Retinal pigment epithelial cell (primary cell): ENCODE measurements at regions not wholly inside any gene's neighbourhood (a gene's known extent, or its start where the extent isn't known, plus 50 kb on each side); places are given as distances from the start of the nearest gene placed in this dataset.

ENCODE experiments used
- DNase-seq: peaks from one replicate; pipeline ENCODE4 v3.0.0-alpha.2; 2010; ENCODE audit warnings: low read depth
- H3K4me3 ChIP-seq: 2 replicates; pipeline ENCODE4 v1.5.1; 2011; ENCODE audit warnings: mild to moderate bottlenecking, low read length, control low read depth, moderate library complexity
- TF ChIP-seq, protein P1 (sequence below): conservative IDR thresholded peaks from 2 replicates; pipeline ENCODE4 v1.5.1; 2011; ENCODE audit warnings: low read depth, low read length, control low read depth, inconsistent platforms

DNA sequence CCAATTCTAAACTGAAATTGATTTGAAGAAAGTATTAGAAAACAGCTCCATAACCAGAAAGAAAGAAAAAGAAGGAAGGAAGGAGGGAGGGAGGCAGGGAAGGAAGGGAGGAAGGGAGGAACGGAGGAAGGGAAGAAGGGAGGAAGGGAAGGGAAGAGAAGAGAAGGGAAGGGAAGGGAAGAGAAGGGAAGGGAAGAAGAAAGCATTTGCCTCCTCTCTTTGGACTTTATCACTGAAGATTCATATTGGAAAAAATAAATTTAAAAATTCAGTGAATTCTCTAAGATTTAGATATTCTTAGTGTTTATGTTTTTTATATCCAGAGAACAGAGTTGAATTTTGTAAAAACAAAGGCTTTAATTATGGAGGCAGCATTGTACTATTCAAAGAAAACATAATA, 68.5 kb upstream of the NXT1 start:
- TF ChIP-seq, protein P1, sequence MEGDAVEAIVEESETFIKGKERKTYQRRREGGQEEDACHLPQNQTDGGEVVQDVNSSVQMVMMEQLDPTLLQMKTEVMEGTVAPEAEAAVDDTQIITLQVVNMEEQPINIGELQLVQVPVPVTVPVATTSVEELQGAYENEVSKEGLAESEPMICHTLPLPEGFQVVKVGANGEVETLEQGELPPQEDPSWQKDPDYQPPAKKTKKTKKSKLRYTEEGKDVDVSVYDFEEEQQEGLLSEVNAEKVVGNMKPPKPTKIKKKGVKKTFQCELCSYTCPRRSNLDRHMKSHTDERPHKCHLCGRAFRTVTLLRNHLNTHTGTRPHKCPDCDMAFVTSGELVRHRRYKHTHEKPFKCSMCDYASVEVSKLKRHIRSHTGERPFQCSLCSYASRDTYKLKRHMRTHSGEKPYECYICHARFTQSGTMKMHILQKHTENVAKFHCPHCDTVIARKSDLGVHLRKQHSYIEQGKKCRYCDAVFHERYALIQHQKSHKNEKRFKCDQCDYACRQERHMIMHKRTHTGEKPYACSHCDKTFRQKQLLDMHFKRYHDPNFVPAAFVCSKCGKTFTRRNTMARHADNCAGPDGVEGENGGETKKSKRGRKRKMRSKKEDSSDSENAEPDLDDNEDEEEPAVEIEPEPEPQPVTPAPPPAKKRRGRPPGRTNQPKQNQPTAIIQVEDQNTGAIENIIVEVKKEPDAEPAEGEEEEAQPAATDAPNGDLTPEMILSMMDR: no peak
- DNase-seq: no peak
- no peak overlapping the region for H3K4me3 ChIP-seq

DNA sequence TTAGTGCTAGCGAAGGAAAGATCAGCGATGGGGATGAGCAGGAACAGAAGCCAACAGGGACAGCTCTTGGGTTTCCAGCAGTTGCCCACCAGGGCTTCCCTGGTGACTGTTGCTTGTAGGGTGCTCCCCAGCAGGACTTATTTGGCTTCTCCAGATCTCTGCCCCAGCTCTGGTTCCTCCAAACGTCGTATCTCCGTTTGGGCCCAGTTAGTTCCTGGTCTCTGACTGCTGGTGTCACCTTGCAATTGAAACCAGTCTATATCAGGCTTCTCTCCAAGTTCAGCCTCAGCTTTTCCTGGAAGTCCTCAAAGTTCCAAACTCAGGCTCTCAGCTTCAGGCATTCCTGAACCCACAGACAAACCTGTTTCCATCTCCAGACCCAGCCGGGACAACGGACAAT, 70.8 kb upstream of the NXT1 start:
- TF ChIP-seq, protein P1: no peak
- DNase-seq: no peak

DNA sequence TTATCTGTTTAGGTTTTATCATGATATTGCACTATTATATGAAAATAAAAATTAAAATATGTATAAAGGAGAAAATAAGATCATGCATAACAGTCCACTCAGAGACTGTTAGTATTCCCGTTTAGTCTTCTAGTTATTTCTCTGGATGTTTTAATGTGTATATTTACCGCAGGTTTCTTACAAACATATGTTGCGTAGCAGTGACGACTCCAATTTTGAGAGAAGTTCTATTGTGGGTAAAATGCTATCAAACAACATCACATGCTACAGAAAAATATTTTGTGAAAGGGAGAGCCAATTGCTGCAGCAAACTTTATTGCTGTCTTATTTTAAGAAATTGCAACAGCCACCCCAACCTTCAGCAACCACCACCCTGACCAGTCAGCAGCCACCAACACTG, 72.4 kb upstream of the NXT1 start:
- no peak overlapping the region for H3K4me3 ChIP-seq
- DNase-seq: no peak
- TF ChIP-seq, protein P1: no peak

More for the DNA sequence above, 70.8 kb upstream of the NXT1 start:
- no peak overlapping the region for H3K4me3 ChIP-seq

DNA sequence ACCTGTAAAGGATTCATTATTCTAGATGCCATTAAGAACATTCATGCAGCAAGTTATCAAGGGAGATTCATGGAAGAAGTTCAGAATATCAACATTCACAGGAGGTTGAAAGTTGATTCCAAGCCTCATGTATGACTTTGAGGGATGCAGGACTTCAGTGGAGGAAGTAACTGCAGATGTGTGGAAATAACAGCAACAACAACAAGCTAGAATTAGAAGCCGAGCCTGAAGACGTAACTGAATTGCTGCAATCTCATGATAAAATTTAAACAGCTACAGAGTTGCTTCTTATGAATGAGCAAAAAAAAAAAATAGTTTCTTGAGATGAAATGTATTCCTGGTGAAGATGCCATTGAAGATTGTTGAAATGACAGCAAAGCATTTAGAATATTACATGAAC, 73.3 kb upstream of the NXT1 start:
- TF ChIP-seq, protein P1: no peak
- DNase-seq: no peak
- H3K4me3 ChIP-seq: no peak overlapping the region

DNA sequence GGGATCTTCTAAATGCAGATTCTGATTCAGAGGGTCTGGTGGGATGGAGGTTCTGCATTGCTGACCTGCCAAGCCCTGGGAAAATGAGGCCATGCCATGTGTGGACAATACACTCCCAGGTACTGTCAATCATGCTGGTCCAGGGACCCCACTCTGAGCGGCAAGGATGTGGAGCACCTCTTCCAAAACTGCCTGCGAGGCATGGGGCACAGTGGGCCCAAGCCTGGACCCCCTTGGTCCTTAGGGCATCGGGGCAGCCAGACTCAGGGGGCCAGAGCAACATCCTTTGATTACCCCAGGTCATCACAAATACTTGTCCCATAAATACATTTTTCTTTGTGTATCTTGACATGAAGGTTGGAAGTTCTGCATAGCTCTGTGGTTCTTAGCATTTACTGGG, 76.8 kb upstream of the NXT1 start:
- TF ChIP-seq, protein P1: no peak
- H3K4me3 ChIP-seq: no peak overlapping the region
- no peak for DNase-seq

DNA sequence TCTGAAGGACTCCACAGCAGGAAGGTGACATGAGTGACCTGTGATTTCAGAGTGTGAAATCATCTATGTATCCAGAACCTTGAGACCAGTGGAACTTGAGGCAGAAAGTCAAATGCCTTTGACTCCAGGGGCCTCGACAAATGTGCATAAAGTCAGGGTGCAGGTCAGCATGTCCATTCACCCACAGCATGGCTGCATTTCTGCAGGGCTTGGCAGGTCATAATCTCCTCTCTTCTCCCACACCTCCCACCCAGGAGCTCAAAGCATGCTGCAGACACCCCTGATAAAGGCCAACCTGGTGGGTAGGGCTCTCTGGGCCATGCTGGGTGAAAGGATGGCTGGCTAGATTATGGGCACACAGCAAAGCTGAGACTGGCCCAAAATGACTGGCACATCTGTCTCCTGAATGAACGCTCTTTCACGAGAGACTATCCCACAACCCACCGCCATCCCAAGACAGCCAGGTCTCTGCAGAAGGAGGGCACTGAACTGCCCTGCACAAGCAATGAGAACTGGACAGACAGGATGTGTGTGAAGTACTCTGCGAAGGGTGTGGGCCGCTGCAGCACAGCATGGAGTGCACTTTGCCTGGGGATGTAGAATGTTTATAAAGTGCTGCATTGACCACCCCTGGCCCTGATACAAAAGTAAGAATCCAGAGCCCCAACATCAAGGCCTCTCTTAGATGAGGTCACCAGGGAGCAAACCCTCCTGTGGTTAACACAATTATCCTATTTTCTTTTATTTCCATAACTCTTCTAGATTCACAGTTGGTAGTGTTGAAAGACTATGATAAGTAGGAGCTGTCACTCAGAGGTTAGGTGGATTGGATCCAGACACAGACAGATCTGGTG, 78.2 kb upstream of the NXT1 start:
- TF ChIP-seq, protein P1: no peak
- no peak for DNase-seq
- H3K4me3 ChIP-seq: no peak overlapping the region

DNA sequence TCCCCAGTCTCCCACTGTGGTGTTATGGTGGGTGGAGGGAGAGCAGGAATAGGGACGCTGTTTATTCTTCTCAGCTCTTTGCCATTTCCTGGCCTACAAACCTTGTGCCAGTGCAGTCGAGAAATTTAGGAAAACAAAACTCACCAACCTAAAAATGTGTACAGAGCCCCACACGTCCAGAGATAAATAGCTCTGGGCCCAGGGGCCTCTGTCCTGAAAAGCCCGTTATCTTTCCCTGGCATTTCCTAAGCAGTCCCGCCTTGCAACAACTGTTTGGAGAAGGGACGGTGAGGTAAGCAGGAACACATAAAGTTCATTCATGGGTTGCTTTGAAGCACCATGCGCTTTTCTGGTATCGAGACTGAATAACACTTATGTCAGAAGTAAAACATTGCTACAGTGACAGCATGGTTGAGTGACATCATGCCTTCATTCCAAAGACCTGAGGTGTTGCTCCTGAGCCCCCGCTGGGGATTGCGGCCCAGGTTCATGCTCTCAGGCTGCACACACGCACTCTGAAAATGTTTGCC, 80.1 kb upstream of the NXT1 start:
- TF ChIP-seq, protein P1: no peak
- H3K4me3 ChIP-seq: no peak overlapping the region
- no peak for DNase-seq
